ENCODE measurements at regions not wholly inside any gene's neighbourhood (a gene's known extent, or its start where the extent isn't known, plus 50 kb on each side); places are given as distances from the start of the nearest gene placed in this dataset.

- Histone ChIP-seq H3K36me3 (no peaks in the 10 kb centered on the region), H3K4me1 (peaks cover 7 to 21% of the 10 kb centered on the region in 2 donors), H3K27me3 (peaks cover 11 to 56% of the 10 kb centered on the region in 2 donors), H3K4me3 (no peak overlapping the region), H3K27ac (no peak overlapping the region), H3K9me3 (no peaks in the 10 kb centered on the region)
- TF ChIP-seq CTCF (IDR thresholded peaks at IDR 0.05), result peak; percentile 34 to 36
- intact Hi-C loops (cut with DNase I), result loop anchor here in 1 of 2 donors (10.0 kb wide), 1 partner anchor 509 kb away; no protein-coding TSS in a partner anchor
- DNase-seq, result no peak
- no peak for ATAC-seq
These were observed 108.1 kb downstream of the DHX15 start for GRCh38 chr4:24476282-24476681.

GRCh38 chr4:24475756-24476155 lies 108.6 kb downstream of the DHX15 start:
- DNase-seq, result no peak
- intact Hi-C loops (cut with DNase I), result loop anchor here in 1 of 2 donors (10.0 kb wide), 1 partner anchor 509 kb away; no protein-coding TSS in a partner anchor
- no peak overlapping the region for H3K4me3 ChIP-seq
- H3K4me1 ChIP-seq, result peaks cover 8 to 26% of the 10 kb centered on the region in 2 donors
- H3K9me3 ChIP-seq, result no peaks in the 10 kb centered on the region
- no peak for ATAC-seq
- H3K36me3 ChIP-seq, result no peaks in the 10 kb centered on the region
- peaks cover 16 to 61% of the 10 kb centered on the region in 2 donors for H3K27me3 ChIP-seq
- no peak for TF ChIP-seq CTCF (IDR thresholded peaks at IDR 0.05)
- no peak overlapping the region for H3K27ac ChIP-seq

- DNase-seq (peak in 2 of 4 donors; percentile 51 to 56), ATAC-seq (peak; percentile 32)
- Histone ChIP-seq H3K36me3 (no peaks in the 10 kb centered on the region), H3K4me3 (peak overlapping the region; percentile 51), H3K9me3 (no peaks in the 10 kb centered on the region), H3K27me3 (peaks cover 23 to 82% of the 10 kb centered on the region in 2 donors), H3K27ac (peak overlapping the region in 1 of 2 donors; percentile 28), H3K4me1 (peaks cover 8 to 32% of the 10 kb centered on the region in 2 donors)
- intact Hi-C loops (cut with DNase I), result loop anchor here in 1 of 2 donors (10.0 kb wide), 1 partner anchor 511 kb away; no protein-coding TSS in a partner anchor
- no peak for TF ChIP-seq CTCF (IDR thresholded peaks at IDR 0.05)
These were observed 111.0 kb downstream of the DHX15 start for GRCh38 chr4:24473309-24473721.

- H3K36me3 ChIP-seq, result no peaks in the 10 kb centered on the region
- TF ChIP-seq CTCF (IDR thresholded peaks at IDR 0.05), result peak; percentile 30 to 59
- H3K27ac ChIP-seq, result peak overlapping the region; percentile 13 to 28
- peaks cover 23 to 82% of the 10 kb centered on the region in 2 donors for H3K27me3 ChIP-seq
- intact Hi-C loops (cut with DNase I), result loop anchor here in 1 of 2 donors (10.0 kb wide), 1 partner anchor 512 kb away; no protein-coding TSS in a partner anchor
- H3K4me3 ChIP-seq, result peak overlapping the region; percentile 51
- peaks cover 8 to 32% of the 10 kb centered on the region in 2 donors for H3K4me1 ChIP-seq
- DNase-seq (peak; percentile 78 to 90 (median 86)), ATAC-seq (peak; percentile 84)
- H3K9me3 ChIP-seq, result no peaks in the 10 kb centered on the region
These were observed 111.6 kb downstream of the DHX15 start for GRCh38 chr4:24472514-24473308.

- intact Hi-C loops (cut with DNase I), result loop anchor here in 1 of 2 donors (10.0 kb wide), 1 partner anchor 513 kb away; no protein-coding TSS in a partner anchor
- Histone ChIP-seq H3K9me3 (no peaks in the 10 kb centered on the region), H3K27me3 (peaks cover 23 to 82% of the 10 kb centered on the region in 2 donors), H3K27ac (no peak overlapping the region), H3K4me3 (peak overlapping the region; percentile 51), H3K4me1 (peaks cover 8 to 32% of the 10 kb centered on the region in 2 donors), H3K36me3 (no peaks in the 10 kb centered on the region)
- ATAC-seq (no peak), DNase-seq (no peak)
- no peak for TF ChIP-seq CTCF (IDR thresholded peaks at IDR 0.05)
These were observed 112.2 kb downstream of the DHX15 start for GRCh38 chr4:24472161-24472510.
